ENCODE measurements at regions not wholly inside any gene's neighbourhood (a gene's known extent, or its start where the extent isn't known, plus 50 kb on each side); places are given as distances from the start of the nearest gene placed in this dataset.

DNA sequence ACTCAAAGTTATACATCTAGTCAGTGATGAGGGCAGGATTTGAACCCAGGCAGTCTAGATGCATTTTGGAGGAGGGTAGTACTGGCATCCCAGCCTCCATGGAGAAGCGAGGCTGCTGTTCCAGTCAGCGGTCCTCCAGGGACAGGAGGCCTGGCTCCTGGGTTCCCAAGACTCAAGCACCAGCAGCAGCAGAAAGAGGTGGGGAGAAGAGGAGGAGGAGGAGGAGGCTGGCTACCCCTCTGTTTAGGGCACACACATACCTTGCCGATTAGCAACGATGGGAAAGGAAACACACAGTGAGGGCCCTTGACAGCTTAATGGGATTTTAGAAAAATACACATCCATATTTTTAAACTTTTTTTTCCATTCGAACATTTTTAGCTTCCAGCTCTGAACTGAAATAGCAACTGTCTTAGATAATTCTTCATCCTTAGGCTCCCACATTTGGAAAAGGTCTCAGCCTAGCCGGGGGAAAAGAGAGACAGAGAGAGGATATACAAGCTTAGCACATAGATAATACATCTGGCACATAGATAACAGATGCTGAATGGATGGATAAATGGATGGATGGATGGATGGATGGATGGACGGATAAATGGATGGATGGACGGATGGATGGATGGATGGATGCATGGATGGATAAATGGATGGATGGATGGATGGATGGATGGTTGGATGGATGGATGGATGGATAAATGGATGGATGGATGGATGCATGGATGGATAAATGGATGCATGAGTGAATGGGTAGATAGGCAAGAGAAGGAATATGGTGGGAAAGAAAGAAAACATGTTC is 87.9 kb downstream of the LBH start:
- H3K27ac ChIP-seq: no peak overlapping the region
- TF ChIP-seq, protein P1, sequence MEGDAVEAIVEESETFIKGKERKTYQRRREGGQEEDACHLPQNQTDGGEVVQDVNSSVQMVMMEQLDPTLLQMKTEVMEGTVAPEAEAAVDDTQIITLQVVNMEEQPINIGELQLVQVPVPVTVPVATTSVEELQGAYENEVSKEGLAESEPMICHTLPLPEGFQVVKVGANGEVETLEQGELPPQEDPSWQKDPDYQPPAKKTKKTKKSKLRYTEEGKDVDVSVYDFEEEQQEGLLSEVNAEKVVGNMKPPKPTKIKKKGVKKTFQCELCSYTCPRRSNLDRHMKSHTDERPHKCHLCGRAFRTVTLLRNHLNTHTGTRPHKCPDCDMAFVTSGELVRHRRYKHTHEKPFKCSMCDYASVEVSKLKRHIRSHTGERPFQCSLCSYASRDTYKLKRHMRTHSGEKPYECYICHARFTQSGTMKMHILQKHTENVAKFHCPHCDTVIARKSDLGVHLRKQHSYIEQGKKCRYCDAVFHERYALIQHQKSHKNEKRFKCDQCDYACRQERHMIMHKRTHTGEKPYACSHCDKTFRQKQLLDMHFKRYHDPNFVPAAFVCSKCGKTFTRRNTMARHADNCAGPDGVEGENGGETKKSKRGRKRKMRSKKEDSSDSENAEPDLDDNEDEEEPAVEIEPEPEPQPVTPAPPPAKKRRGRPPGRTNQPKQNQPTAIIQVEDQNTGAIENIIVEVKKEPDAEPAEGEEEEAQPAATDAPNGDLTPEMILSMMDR (conservative IDR thresholded peaks at IDR 0.05): no peak

DNA sequence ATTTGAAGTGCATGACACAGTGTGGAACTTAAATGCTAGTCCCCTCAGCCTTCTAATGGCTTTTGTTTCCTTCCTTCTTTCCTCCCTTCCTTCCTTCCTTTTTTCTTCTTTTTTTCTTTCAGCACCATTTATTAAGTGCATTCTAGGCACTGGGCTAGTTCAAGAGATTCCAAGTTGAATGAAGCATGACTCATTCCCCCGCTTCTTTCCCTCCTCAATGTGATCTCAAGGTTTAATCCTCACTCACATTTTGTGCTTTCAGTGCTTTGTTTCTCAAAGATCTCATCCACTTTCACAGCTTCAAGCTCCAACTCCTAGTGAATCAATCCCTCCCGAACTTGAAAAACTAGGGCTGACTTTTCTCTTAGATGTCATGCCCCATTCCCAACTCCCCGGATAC is 90.1 kb downstream of the LBH start:
- no peak overlapping the region for H3K27ac ChIP-seq
- TF ChIP-seq, protein P1 (conservative IDR thresholded peaks at IDR 0.05): no peak

DNA sequence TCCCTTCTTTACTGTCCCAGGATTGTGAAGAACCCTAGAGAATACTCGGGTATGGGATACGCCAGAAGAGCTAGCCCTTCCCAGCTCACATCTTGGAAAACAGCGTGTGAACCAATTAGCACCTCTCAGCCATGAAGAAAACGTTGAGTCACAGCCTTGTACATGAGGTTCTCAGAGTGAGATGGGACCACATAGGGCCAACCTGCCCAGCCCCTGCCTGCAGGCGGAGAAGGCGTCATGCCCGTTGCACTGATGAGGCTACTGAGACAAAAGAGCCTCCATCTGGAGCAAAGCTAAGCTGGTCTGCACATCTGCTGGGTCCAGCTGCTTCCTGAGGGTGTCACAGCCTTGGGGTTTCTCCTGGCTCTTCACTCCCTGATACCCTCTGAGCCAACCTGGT is 92.2 kb downstream of the LBH start:
- TF ChIP-seq, protein P1 (conservative IDR thresholded peaks at IDR 0.05): no peak
- H3K27ac ChIP-seq: no peak overlapping the region

DNA sequence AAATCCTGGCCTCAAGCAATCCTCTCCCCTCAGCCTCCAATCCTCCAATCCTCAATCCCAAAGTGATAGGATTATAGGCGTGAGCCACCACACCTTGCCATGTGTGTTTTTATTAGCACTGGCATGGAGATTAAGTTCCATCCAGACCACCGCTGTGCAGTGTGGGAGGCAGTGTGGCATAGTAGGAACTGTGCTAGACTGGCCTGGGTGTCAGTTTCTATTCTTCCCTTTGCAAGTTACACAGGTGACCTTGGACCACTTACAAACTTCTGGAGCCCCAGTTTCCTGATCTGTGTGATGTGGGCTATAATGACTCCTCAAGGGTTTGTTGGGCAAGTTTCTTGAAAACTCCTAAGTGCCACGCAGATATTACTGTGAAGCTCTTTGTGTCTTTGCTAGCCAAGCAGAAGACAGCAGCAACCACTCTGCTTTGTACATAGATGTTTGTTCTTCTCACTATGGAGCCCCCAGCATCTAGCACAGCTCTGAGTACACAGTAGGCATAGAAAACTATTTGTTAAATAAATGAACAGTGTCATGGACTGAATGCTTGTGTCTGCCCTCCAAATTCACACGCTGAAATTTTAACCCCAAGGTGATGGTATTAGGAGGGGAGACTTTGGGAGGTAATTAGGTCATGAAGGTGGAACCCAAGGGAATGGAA is 93.0 kb downstream of the LBH start:
- H3K27ac ChIP-seq: no peak overlapping the region
- TF ChIP-seq, protein P1 (conservative IDR thresholded peaks at IDR 0.05): no peak

DNA sequence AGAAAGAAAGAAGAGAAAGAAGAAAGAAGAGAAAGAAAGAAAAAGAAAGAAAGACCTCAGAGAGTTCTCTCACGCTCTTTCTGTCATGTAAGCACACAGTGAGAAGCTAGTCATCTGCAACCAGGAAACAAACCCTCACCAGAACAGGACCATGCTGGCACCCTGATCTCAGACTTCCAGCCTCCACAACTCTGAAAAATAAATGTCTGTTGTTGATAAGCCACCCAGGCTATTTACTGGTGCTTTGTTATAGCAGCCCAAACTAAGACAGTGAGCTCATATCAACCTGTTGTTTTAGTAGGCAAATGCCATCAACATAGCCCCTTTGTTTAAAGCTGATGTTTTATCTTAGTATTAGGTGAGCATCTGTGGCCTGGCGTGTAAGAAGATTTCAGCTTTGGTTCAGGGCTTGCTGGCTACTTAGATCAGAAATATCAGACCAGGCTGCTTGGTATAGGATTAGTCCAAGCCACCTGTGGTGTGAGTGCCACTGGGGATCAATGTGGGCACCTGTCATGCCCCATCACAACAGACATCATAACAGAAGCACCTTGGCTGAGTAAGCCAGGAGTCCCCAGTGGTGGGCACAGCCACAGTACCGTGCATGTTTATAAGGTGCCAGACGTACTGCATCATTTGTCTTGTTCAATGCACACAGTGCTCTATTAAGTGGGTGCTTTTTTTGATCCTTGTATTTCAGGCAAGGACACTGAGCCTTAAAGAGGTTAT is 94.4 kb downstream of the LBH start:
- H3K27ac ChIP-seq: no peak overlapping the region
- TF ChIP-seq, protein P1 (conservative IDR thresholded peaks at IDR 0.05): no peak

DNA sequence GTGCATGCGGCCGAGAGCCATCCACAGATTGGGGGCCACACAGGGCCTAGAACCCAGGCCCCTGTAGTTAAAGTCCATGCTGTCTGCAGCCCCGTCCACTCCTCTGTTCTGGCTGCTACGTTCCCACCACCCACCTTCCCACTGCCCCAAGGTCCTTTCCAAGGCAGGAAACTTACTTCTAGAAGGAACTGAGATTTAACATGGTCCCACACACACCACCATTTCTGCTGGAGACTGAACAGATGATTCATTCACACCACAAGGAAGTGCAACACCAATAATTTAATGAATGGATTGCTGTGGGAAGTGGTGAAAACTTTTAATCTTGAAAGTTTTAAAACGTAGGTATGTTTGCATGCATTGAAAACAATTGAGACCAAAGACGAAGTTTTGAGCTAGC is 95.2 kb downstream of the LBH start:
- H3K27ac ChIP-seq: no peak overlapping the region
- TF ChIP-seq, protein P1 (conservative IDR thresholded peaks at IDR 0.05): no peak

DNA sequence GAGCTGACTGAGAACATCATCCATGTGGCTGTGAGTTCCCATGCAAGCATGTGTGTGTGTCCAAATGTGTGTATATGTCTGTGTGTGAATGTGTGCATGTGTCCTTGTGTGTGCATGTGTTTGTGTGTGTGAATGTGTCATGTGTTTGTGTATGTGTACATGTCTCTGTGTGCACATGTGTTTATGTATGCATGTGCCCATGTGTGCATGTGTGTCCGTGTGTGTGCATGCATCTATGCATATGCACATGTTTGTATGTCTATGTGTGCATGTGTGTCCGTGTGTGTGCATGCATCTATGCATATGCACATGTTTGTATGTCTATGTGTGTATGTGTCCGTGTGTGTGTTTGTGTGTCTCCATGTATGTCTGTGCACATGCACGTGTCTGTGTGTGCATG is 99.7 kb downstream of the LBH start:
- no peak overlapping the region for H3K27ac ChIP-seq
- TF ChIP-seq, protein P1 (conservative IDR thresholded peaks at IDR 0.05): no peak

Measured in VCaP (cell line).